Spleen (tissue), 7 donors: ENCODE measurements at regions not wholly inside any gene's neighbourhood (a gene's known extent, or its start where the extent isn't known, plus 50 kb on each side); places are given as distances from the start of the nearest gene placed in this dataset.

Experiments
- CTCF ChIP-seq, 11 experiments: fragments of 200-600 bp in 7 of 11; fragments of 450-650 bp in 4 of 11; sonication (generic) in 4 of 11; IDR thresholded peaks in 8 of 11; conservative IDR thresholded peaks in 3 of 11; 1 replicate in 7 of 11; 2 replicates in 4 of 11; pipeline versions ENCODE4 v1.4.0 to v1.8.0; 2016 to 2021; ENCODE audit warnings: antibody characterized with exemption in 11 of 11, inconsistent platforms in 4 of 11, mild to moderate bottlenecking in 1 of 11
- POLR2A ChIP-seq, 3 donors: fragments of 450-650 bp; IDR thresholded peaks; one replicate each; pipeline ENCODE4 v1.5.1; 2017; ENCODE audit warnings: antibody characterized with exemption in 3 of 3, mild to moderate bottlenecking in 1 of 3
- POLR2AphosphoS5 ChIP-seq, 3 donors: sonication (generic); formaldehyde crosslinking; IDR thresholded peaks; one replicate each; pipeline ENCODE4 v1.5.1; 2017; ENCODE audit warnings: antibody characterized with exemption in 3 of 3
- donor health status: DM: no; HTN: no; CAD: no; lungs with moderate emphysema.
- donor health status: DM: no; HTN: no; CAD: no.
- donor health status: DM: no; HTN: no; CAD: no.

DNA sequence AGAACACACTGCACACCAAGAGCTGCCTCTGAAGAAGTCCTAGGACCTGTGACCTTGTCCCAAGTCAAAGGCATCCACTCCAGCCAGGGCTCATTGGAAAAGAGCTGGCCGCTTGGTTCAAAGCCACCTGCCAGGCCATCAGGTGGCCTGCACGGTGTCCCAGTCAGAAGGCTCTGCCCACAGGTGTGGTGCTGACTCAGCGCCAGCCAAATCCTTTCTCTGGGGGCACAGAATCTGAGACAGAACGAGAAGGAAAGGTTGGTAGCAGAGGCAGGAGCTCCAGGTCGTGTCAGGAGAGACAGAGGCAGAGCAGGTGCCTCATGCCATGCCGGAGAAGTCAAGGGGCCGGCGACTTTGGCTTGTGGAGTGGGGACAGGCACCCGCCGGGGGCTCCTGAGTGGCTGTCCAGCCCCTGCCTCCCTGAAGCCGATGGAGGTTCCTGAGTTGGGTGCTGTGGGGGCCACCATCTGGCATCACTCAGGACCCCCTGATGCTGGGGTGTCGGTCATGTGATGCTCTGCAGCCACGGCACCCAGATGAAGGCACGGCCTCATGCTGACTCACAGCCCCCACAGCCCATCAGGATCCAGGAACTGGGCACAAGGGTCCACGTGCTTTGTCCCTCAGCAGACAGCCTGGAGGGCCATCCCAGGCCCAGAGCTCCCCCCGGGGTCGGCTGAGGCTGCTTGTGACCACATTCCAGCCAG, 128.1 kb upstream of the FOXF1 start:
- TF ChIP-seq POLR2A (IDR thresholded peaks at IDR 0.05) (no peak), CTCF (IDR thresholded peaks at IDR 0.05 in 8 of 11, conservative IDR thresholded peaks at IDR 0.05 in 3 of 11) (no peak), POLR2AphosphoS5 (IDR thresholded peaks at IDR 0.05) (no peak)
